PC-9 (cell line): ENCODE measurements at regions not wholly inside any gene's neighbourhood (a gene's known extent, or its start where the extent isn't known, plus 50 kb on each side); places are given as distances from the start of the nearest gene placed in this dataset.

Source experiments
- BruUV-seq: library from RNA; stranded (reverse); fragments of 400-500 nt; replicated peaks from 2 replicates; lab custom pipeline; 2021; lab: Mats Ljungman, UMichigan
- CTCF ChIA-PET: fragments of 300-600 bp; sonication (Branson Sonifier 250); formaldehyde crosslinking; loops from one replicate; lab custom pipeline; 2022; ENCODE audit warnings: antibody characterized with exemption; lab: Charles Lee
- POLR2A ChIA-PET: fragments of 300-600 bp; sonication (Branson Sonifier 250); formaldehyde crosslinking; loops from one replicate; lab custom pipeline; 2022; ENCODE audit warnings: antibody characterized with exemption; ENCODE audit not compliant: unreplicated experiment; lab: Charles Lee
- DNase-seq, 2 experiments: peaks; one replicate each; pipeline versions ENCODE4 v3.0.0 to v3.0.0-alpha.2; 2015 to 2022; ENCODE audit warnings: mixed read lengths in 1 of 2
- H2AFZ ChIP-seq: fragments of 200-600 bp; sonication (generic); 2 replicates; pipeline ENCODE4 v1.8.1; 2017; ENCODE audit warnings: antibody characterized with exemption
- H3F3A ChIP-seq: fragments of 200-600 bp; sonication (generic); 2 replicates; pipeline ENCODE4 v1.8.1; 2017; ENCODE audit warnings: antibody characterized with exemption, mild to moderate bottlenecking, low read depth; ENCODE audit not compliant: insufficient read depth
- H3K27ac ChIP-seq: fragments of 200-600 bp; sonication (generic); 2 replicates; pipeline ENCODE4 v1.6.1; 2016; ENCODE audit warnings: mixed run types
- H3K27me3 ChIP-seq: fragments of 200-600 bp; sonication (generic); 2 replicates; pipeline ENCODE4 v1.6.1; 2016; ENCODE audit warnings: low read depth, mixed run types; ENCODE audit not compliant: insufficient read depth
- H3K36me3 ChIP-seq: fragments of 200-600 bp; sonication (generic); 2 replicates; pipeline ENCODE4 v1.6.1; 2016; ENCODE audit warnings: low read depth, mixed run types
- H3K4me1 ChIP-seq: fragments of 200-600 bp; sonication (generic); replicated peaks from 2 replicates; pipeline ENCODE4 v1.6.1; 2016; ENCODE audit warnings: mixed run types; ENCODE audit not compliant: insufficient read depth
- H3K4me2 ChIP-seq: fragments of 200-600 bp; sonication (generic); 2 replicates; pipeline ENCODE4 v1.6.1; 2017; ENCODE audit warnings: mixed run types
- H3K4me3 ChIP-seq: fragments of 200-600 bp; sonication (generic); 2 replicates; pipeline ENCODE4 v1.6.1; 2016; ENCODE audit warnings: mixed run types
- H3K79me2 ChIP-seq: fragments of 200-600 bp; sonication (generic); 2 replicates; pipeline ENCODE4 v1.6.1; 2017; ENCODE audit warnings: low read depth, mixed run types
- H3K9me2 ChIP-seq: fragments of 200-600 bp; sonication (generic); 2 replicates; pipeline ENCODE4 v1.8.1; 2017; ENCODE audit warnings: mild to moderate bottlenecking; ENCODE audit not compliant: insufficient read depth
- H3K9me3 ChIP-seq: fragments of 200-600 bp; sonication (generic); 2 replicates; pipeline ENCODE4 v1.8.1; 2016; ENCODE audit warnings: low read depth; ENCODE audit not compliant: insufficient read depth
- H4K20me1 ChIP-seq: fragments of 200-600 bp; sonication (generic); 2 replicates; pipeline ENCODE4 v1.8.1; 2017; ENCODE audit not compliant: insufficient read depth
- CTCF ChIP-seq: fragments of 200-600 bp; sonication (generic); conservative IDR thresholded peaks from 2 replicates; pipeline ENCODE4 v1.6.1; 2017; ENCODE audit warnings: mixed run types, antibody characterized with exemption, mild to moderate bottlenecking, moderate library complexity
- EZH2 ChIP-seq: fragments of 200-600 bp; sonication (generic); IDR thresholded peaks from 2 replicates; pipeline ENCODE4 v1.8.0; 2017; ENCODE audit warnings: antibody characterized with exemption, low read depth
- intact Hi-C: fragments of 100-400 bp; cut with micrococcal nuclease; formaldehyde crosslinking; loops from one replicate; pipeline ENCODE4 v1.10.0; 2022; ENCODE audit not compliant: unreplicated experiment

GRCh38 chr5:52694648-52695047 lies 93.1 kb upstream of the ITGA1 start:
- Histone ChIP-seq H2AFZ (no peak overlapping the region), H3K4me1 (no peaks in the 10 kb centered on the region), H4K20me1 (no peaks in the 10 kb centered on the region), H3K79me2 (no peaks in the 10 kb centered on the region), H3K27ac (no peak overlapping the region), H3K4me2 (no peak overlapping the region), H3F3A (no peaks in the 10 kb centered on the region), H3K36me3 (no peaks in the 10 kb centered on the region), H3K9me2 (no peaks in the 10 kb centered on the region), H3K27me3 (no peaks in the 10 kb centered on the region), H3K9me3 (no peaks in the 10 kb centered on the region), H3K4me3 (no peak overlapping the region)
- ChIA-PET POLR2A (no interaction called here), CTCF (no interaction called here)
- no peak for TF ChIP-seq CTCF
- TF ChIP-seq EZH2 = no peak
- BruUV-seq = no TSS peak
- no peak for DNase-seq
- intact Hi-C loops = no loop called here

GRCh38 chr5:52702877-52703276 lies 84.8 kb upstream of the ITGA1 start:
- Histone ChIP-seq H3K27me3 (no peaks in the 10 kb centered on the region), H3K36me3 (no peaks in the 10 kb centered on the region), H3K79me2 (no peaks in the 10 kb centered on the region), H3F3A (no peaks in the 10 kb centered on the region), H3K4me2 (no peak overlapping the region), H3K9me2 (no peaks in the 10 kb centered on the region), H4K20me1 (no peaks in the 10 kb centered on the region), H2AFZ (no peak overlapping the region), H3K9me3 (no peaks in the 10 kb centered on the region), H3K4me1 (no peaks in the 10 kb centered on the region), H3K4me3 (no peak overlapping the region), H3K27ac (no peak overlapping the region)
- POLR2A ChIA-PET = interaction anchor here (0.6 to 0.7 kb wide), 2 partner anchors 91 to 891 kb away, joined by 5 to 9 read pairs; no protein-coding TSS in a partner anchor
- CTCF ChIA-PET = no interaction called here
- no TSS peak for BruUV-seq
- intact Hi-C loops = no loop called here
- TF ChIP-seq CTCF (no peak), EZH2 (no peak)
- no peak for DNase-seq

GRCh38 chr5:52703321-52703720 lies 84.4 kb upstream of the ITGA1 start:
- Histone ChIP-seq H3K79me2 (no peaks in the 10 kb centered on the region), H2AFZ (no peak overlapping the region), H3K36me3 (no peaks in the 10 kb centered on the region), H3K9me2 (no peaks in the 10 kb centered on the region), H3K4me1 (no peaks in the 10 kb centered on the region), H3K27me3 (no peaks in the 10 kb centered on the region), H3F3A (no peaks in the 10 kb centered on the region), H3K9me3 (no peaks in the 10 kb centered on the region), H3K4me3 (no peak overlapping the region), H4K20me1 (no peaks in the 10 kb centered on the region), H3K27ac (no peak overlapping the region), H3K4me2 (no peak overlapping the region)
- BruUV-seq = no TSS peak
- ChIA-PET POLR2A (interaction anchor here (0.7 kb wide), 1 partner anchor 91 kb away, joined by 9 read pairs; no protein-coding TSS in a partner anchor), CTCF (no interaction called here)
- no peak for DNase-seq
- intact Hi-C loops = no loop called here
- TF ChIP-seq EZH2 = no peak
- TF ChIP-seq CTCF = no peak
